ENCODE measurements at regions not wholly inside any gene's neighbourhood (a gene's known extent, or its start where the extent isn't known, plus 50 kb on each side); places are given as distances from the start of the nearest gene placed in this dataset.

GRCh38 chr13:88526186-88526852 lies 855.1 kb downstream of the SLITRK5 start:
- DNase-seq (ENCODE audit: low read depth in 4 of 4, low spot score in 2 of 4), result no peak

- no peak for DNase-seq (ENCODE audit: low read depth in 4 of 4, low spot score in 2 of 4)
These were observed 855.7 kb downstream of the SLITRK5 start for GRCh38 chr13:88526853-88527215.

GRCh38 chr13:88541994-88542393 lies 870.8 kb downstream of the SLITRK5 start:
- no peak for DNase-seq (ENCODE audit: low read depth in 4 of 4, low spot score in 2 of 4)

- DNase-seq (ENCODE audit: low read depth in 4 of 4, low spot score in 2 of 4), result no peak
These were observed 873.7 kb downstream of the SLITRK5 start for GRCh38 chr13:88544836-88545235.

- DNase-seq (ENCODE audit: low read depth in 4 of 4, low spot score in 2 of 4), result no peak
These were observed 881.8 kb downstream of the SLITRK5 start for GRCh38 chr13:88552966-88553365.

GRCh38 chr13:88565566-88565965 lies 894.4 kb downstream of the SLITRK5 start:
- no peak for DNase-seq (ENCODE audit: low read depth in 4 of 4, low spot score in 2 of 4)

GRCh38 chr13:88585861-88586260 lies 914.7 kb downstream of the SLITRK5 start:
- no peak for DNase-seq (ENCODE audit: low read depth in 4 of 4, low spot score in 2 of 4)

- no peak for DNase-seq (ENCODE audit: low read depth in 4 of 4, low spot score in 2 of 4)
These were observed 915.1 kb downstream of the SLITRK5 start for GRCh38 chr13:88586263-88586662.

GRCh38 chr13:88590574-88590973 lies 919.4 kb downstream of the SLITRK5 start:
- no peak for DNase-seq (ENCODE audit: low read depth in 4 of 4, low spot score in 2 of 4)

- DNase-seq (ENCODE audit: low read depth in 4 of 4, low spot score in 2 of 4), result no peak
These were observed 920.9 kb downstream of the SLITRK5 start for GRCh38 chr13:88592105-88592504.

GRCh38 chr13:88601949-88602348 lies 930.8 kb downstream of the SLITRK5 start:
- DNase-seq (ENCODE audit: low read depth in 4 of 4, low spot score in 2 of 4), result no peak

GRCh38 chr13:88602786-88603777 lies 931.9 kb downstream of the SLITRK5 start:
- no peak for DNase-seq (ENCODE audit: low read depth in 4 of 4, low spot score in 2 of 4)

GRCh38 chr13:88617176-88617575 lies 946.0 kb downstream of the SLITRK5 start:
- DNase-seq (ENCODE audit: low read depth in 4 of 4, low spot score in 2 of 4), result no peak

- no peak for DNase-seq (ENCODE audit: low read depth in 4 of 4, low spot score in 2 of 4)
These were observed 951.3 kb downstream of the SLITRK5 start for GRCh38 chr13:88622362-88622973.

GRCh38 chr13:88623150-88623549 lies 952.0 kb downstream of the SLITRK5 start:
- DNase-seq (ENCODE audit: low read depth in 4 of 4, low spot score in 2 of 4), result no peak

- no peak for DNase-seq (ENCODE audit: low read depth in 4 of 4, low spot score in 2 of 4)
These were observed 955.9 kb downstream of the SLITRK5 start for GRCh38 chr13:88627071-88627470.

GRCh38 chr13:88628882-88629281 lies 957.7 kb downstream of the SLITRK5 start:
- no peak for DNase-seq (ENCODE audit: low read depth in 4 of 4, low spot score in 2 of 4)

- no peak for DNase-seq (ENCODE audit: low read depth in 4 of 4, low spot score in 2 of 4)
These were observed 966.8 kb downstream of the SLITRK5 start for GRCh38 chr13:88637935-88638334.

GRCh38 chr13:88643233-88643632 lies 972.1 kb downstream of the SLITRK5 start:
- DNase-seq (ENCODE audit: low read depth in 4 of 4, low spot score in 2 of 4), result no peak

GRCh38 chr13:88648598-88649373 lies 977.6 kb downstream of the SLITRK5 start:
- no peak for DNase-seq (ENCODE audit: low read depth in 4 of 4, low spot score in 2 of 4)

GRCh38 chr13:88649855-88650254 lies 978.7 kb downstream of the SLITRK5 start:
- no peak for DNase-seq (ENCODE audit: low read depth in 4 of 4, low spot score in 2 of 4)

Data from left renal cortex interstitium (tissue), 4 donors.